ENCODE measurements at regions not wholly inside any gene's neighbourhood (a gene's known extent, or its start where the extent isn't known, plus 50 kb on each side); places are given as distances from the start of the nearest gene placed in this dataset.
"Not testable (repeated sequence)": the region's sequence is repeated elsewhere in the genome, so short reads cannot be mapped to it uniquely, and the experiment has no call there.

GRCh38 chr22:25327018-25327755 lies 107.7 kb downstream of the CRYBB2 start:
- BruUV-seq (replicated peaks), result no TSS peak
- H3K4me1 ChIP-seq (ENCODE audit: insufficient read depth, low read length, poor library complexity, severe bottlenecking), result peaks cover 8% of the 10 kb centered on the region
- no peak overlapping the region for H3K4me3 ChIP-seq (ENCODE audit: low read depth, low read length, poor library complexity, severe bottlenecking)
- no peaks in the 10 kb centered on the region for H3K79me2 ChIP-seq (ENCODE audit: insufficient read depth, low read depth, low read length)
- no peaks in the 10 kb centered on the region for H3K9me3 ChIP-seq (ENCODE audit: low read length)
- TF ChIP-seq EZH2phosphoT487 (IDR thresholded peaks at IDR 0.05; ENCODE audit: borderline replicate concordance, low read depth, low read length) (no peak), CTCF (conservative IDR thresholded peaks at IDR 0.05; ENCODE audit: low read length) (no peak)
- DNase-seq (ENCODE audit: low spot score), result no peak
- ChIA-PET CTCF (ENCODE audit: unreplicated experiment) (no interaction called here), POLR2A (no interaction called here)
- H4K20me1 ChIP-seq (ENCODE audit: insufficient read depth, low read length), result no peaks in the 10 kb centered on the region
- H3K36me3 ChIP-seq (ENCODE audit: insufficient read depth, low read length), result no peaks in the 10 kb centered on the region
- H3K4me2 ChIP-seq (ENCODE audit: low read length), result no peak overlapping the region
- H2AFZ ChIP-seq (ENCODE audit: low read length), result no peak overlapping the region
- intact Hi-C loops (cut with micrococcal nuclease; ENCODE audit: unreplicated experiment), result no loop called here
- no peak overlapping the region for H3K27ac ChIP-seq (ENCODE audit: low read depth, low read length, poor library complexity, severe bottlenecking)
- H3K9me2 ChIP-seq (ENCODE audit: insufficient read depth, low read length), result no peaks in the 10 kb centered on the region

GRCh38 chr22:25331050-25331449 lies 111.6 kb downstream of the CRYBB2 start:
- no peaks in the 10 kb centered on the region for H3K36me3 ChIP-seq (ENCODE audit: insufficient read depth, low read length)
- no peaks in the 10 kb centered on the region for H4K20me1 ChIP-seq (ENCODE audit: insufficient read depth, low read length)
- no peaks in the 10 kb centered on the region for H3K79me2 ChIP-seq (ENCODE audit: insufficient read depth, low read depth, low read length)
- no peak overlapping the region for H3K4me3 ChIP-seq (ENCODE audit: low read depth, low read length, poor library complexity, severe bottlenecking)
- H3K4me1 ChIP-seq (ENCODE audit: insufficient read depth, low read length, poor library complexity, severe bottlenecking), result no peaks in the 10 kb centered on the region
- BruUV-seq (replicated peaks), result no TSS peak
- intact Hi-C loops (cut with micrococcal nuclease; ENCODE audit: unreplicated experiment), result loop anchor here (10.0 kb wide), 1 partner anchor 246 kb away; no protein-coding TSS in a partner anchor
- no peak overlapping the region for H3K4me2 ChIP-seq (ENCODE audit: low read length)
- no peaks in the 10 kb centered on the region for H3K9me3 ChIP-seq (ENCODE audit: low read length)
- H2AFZ ChIP-seq (ENCODE audit: low read length), result no peak overlapping the region
- POLR2A ChIA-PET, result no interaction called here
- H3K9me2 ChIP-seq (ENCODE audit: insufficient read depth, low read length), result no peaks in the 10 kb centered on the region
- CTCF ChIA-PET (ENCODE audit: unreplicated experiment), result no interaction called here
- H3K27ac ChIP-seq (ENCODE audit: low read depth, low read length, poor library complexity, severe bottlenecking), result no peak overlapping the region
- no peak for DNase-seq (ENCODE audit: low spot score)
- TF ChIP-seq EZH2phosphoT487 (IDR thresholded peaks at IDR 0.05; ENCODE audit: borderline replicate concordance, low read depth, low read length) (no peak), CTCF (conservative IDR thresholded peaks at IDR 0.05; ENCODE audit: low read length) (no peak)

GRCh38 chr22:25331911-25332310 lies 112.5 kb downstream of the CRYBB2 start:
- H3K36me3 ChIP-seq (ENCODE audit: insufficient read depth, low read length); H3K79me2 ChIP-seq (ENCODE audit: insufficient read depth, low read depth, low read length); H3K4me2 ChIP-seq (ENCODE audit: low read length); H3K27ac ChIP-seq (ENCODE audit: low read depth, low read length, poor library complexity, severe bottlenecking); CTCF ChIA-PET (ENCODE audit: unreplicated experiment); H3K4me3 ChIP-seq (ENCODE audit: low read depth, low read length, poor library complexity, severe bottlenecking); BruUV-seq (replicated peaks); DNase-seq (ENCODE audit: low spot score); H4K20me1 ChIP-seq (ENCODE audit: insufficient read depth, low read length); H3K9me3 ChIP-seq (ENCODE audit: low read length); H3K9me2 ChIP-seq (ENCODE audit: insufficient read depth, low read length); H2AFZ ChIP-seq (ENCODE audit: low read length); H3K4me1 ChIP-seq (ENCODE audit: insufficient read depth, low read length, poor library complexity, severe bottlenecking): not testable (repeated sequence)
- POLR2A ChIA-PET, result interaction anchor here (0.6 kb wide), 1 partner anchor 49 kb away, joined by 4 read pairs; no protein-coding TSS in a partner anchor
- intact Hi-C loops (cut with micrococcal nuclease; ENCODE audit: unreplicated experiment), result loop anchor here (10.0 kb wide), 1 partner anchor 247 kb away; no protein-coding TSS in a partner anchor

All from OCI-LY7 (cell line).